MCF 10A (cell line): ENCODE measurements at regions not wholly inside any gene's neighbourhood (a gene's known extent, or its start where the extent isn't known, plus 50 kb on each side); places are given as distances from the start of the nearest gene placed in this dataset.

Source experiments
- BruUV-seq: library from RNA; stranded (reverse); fragments of 400-500 nt; replicated peaks from 2 replicates; lab custom pipeline; 2021; lab: Mats Ljungman, UMichigan
- CTCF ChIA-PET: fragments of 300-600 bp; sonication (Branson Sonifier 250); formaldehyde crosslinking; extraction: SDS; loops from one replicate; lab custom pipeline; 2021; ENCODE audit warnings: antibody characterized with exemption, inconsistent platforms; lab: Yijun Ruan, JAX
- POLR2A ChIA-PET: fragments of 300-600, 350-650 bp; sonication (Branson Sonifier 250); formaldehyde crosslinking; extraction: SDS; loops from one replicate; lab custom pipeline; 2020; ENCODE audit warnings: antibody characterized with exemption, inconsistent platforms; lab: Yijun Ruan, JAX
- DNase-seq: peaks from one replicate; pipeline ENCODE4 v3.0.0-alpha.2; 2018; ENCODE audit not compliant: unreplicated experiment
- H3K27ac Mint-ChIP-seq: one replicate; pipeline ENCODE4 v1.8.0; 2022; ENCODE audit warnings: mild to moderate bottlenecking, low read depth, mixed read lengths; ENCODE audit not compliant: unreplicated experiment
- H3K27me3 Mint-ChIP-seq: one replicate; pipeline ENCODE4 v1.8.0; 2022; ENCODE audit warnings: mixed read lengths; ENCODE audit not compliant: insufficient read depth, unreplicated experiment
- H3K36me3 Mint-ChIP-seq: one replicate; pipeline ENCODE4 v1.8.0; 2022; ENCODE audit warnings: mild to moderate bottlenecking, moderate library complexity, mixed read lengths; ENCODE audit not compliant: insufficient read depth, unreplicated experiment
- H3K4me1 Mint-ChIP-seq: one replicate; pipeline ENCODE4 v1.8.0; 2022; ENCODE audit warnings: mixed read lengths; ENCODE audit not compliant: insufficient read depth, unreplicated experiment
- H3K4me3 Mint-ChIP-seq: one replicate; pipeline ENCODE4 v1.8.0; 2022; ENCODE audit warnings: mild to moderate bottlenecking, moderate library complexity, mixed read lengths; ENCODE audit not compliant: unreplicated experiment
- H3K9me3 Mint-ChIP-seq: one replicate; pipeline ENCODE4 v1.8.0; 2022; ENCODE audit warnings: mixed read lengths; ENCODE audit not compliant: unreplicated experiment
- CTCF ChIP-seq: fragments of 200-600 bp; IDR thresholded peaks from one replicate; pipeline ENCODE4 v1.8.0; 2022; ENCODE audit warnings: antibody characterized with exemption, mild to moderate bottlenecking; ENCODE audit not compliant: unreplicated experiment
- intact Hi-C: fragments of 100-400 bp; cut with micrococcal nuclease; formaldehyde crosslinking; loops from 2 replicates; pipeline ENCODE4 v1.14.1; 2022

GRCh38 chr2:175454953-175455389, 273.5 kb upstream of the ATP5MC3 start:
- ChIA-PET POLR2A (no interaction called here), CTCF (interaction anchor here (0.6 kb wide), 1 partner anchor 26 kb away, joined by 3 read pairs; no protein-coding TSS in a partner anchor)
- Mint-ChIP-seq H3K27ac (no peak overlapping the region), H3K27me3 (no peaks in the 10 kb centered on the region), H3K9me3 (no peaks in the 10 kb centered on the region), H3K4me3 (no peak overlapping the region), H3K4me1 (no peaks in the 10 kb centered on the region), H3K36me3 (no peaks in the 10 kb centered on the region)
- intact Hi-C loops = no loop called here
- DNase-seq = no peak
- TF ChIP-seq CTCF = no peak
- BruUV-seq = no TSS peak

- no peaks in the 10 kb centered on the region for H3K9me3 Mint-ChIP-seq
- DNase-seq = no peak
- POLR2A ChIA-PET = no interaction called here
- no peak for TF ChIP-seq CTCF
- no peaks in the 10 kb centered on the region for H3K4me1 Mint-ChIP-seq
- no peak overlapping the region for H3K4me3 Mint-ChIP-seq
- BruUV-seq = no TSS peak
- H3K27me3 Mint-ChIP-seq = no peaks in the 10 kb centered on the region
- intact Hi-C loops = no loop called here
- H3K27ac Mint-ChIP-seq = no peak overlapping the region
- CTCF ChIA-PET = interaction anchor here (0.6 kb wide), 1 partner anchor 204 kb away, joined by 3 read pairs; no protein-coding TSS in a partner anchor
- H3K36me3 Mint-ChIP-seq = no peaks in the 10 kb centered on the region
Observed at GRCh38 chr2:175450029-175450760, 268.7 kb upstream of the ATP5MC3 start.

GRCh38 chr2:175449616-175450015, 268.1 kb upstream of the ATP5MC3 start:
- intact Hi-C loops = no loop called here
- Mint-ChIP-seq H3K27ac (no peak overlapping the region), H3K27me3 (no peaks in the 10 kb centered on the region), H3K4me1 (no peaks in the 10 kb centered on the region), H3K4me3 (no peak overlapping the region), H3K36me3 (no peaks in the 10 kb centered on the region), H3K9me3 (no peaks in the 10 kb centered on the region)
- DNase-seq = no peak
- CTCF ChIA-PET = no interaction called here
- no peak for TF ChIP-seq CTCF
- no TSS peak for BruUV-seq
- POLR2A ChIA-PET = no interaction called here

- Mint-ChIP-seq H3K9me3 (no peaks in the 10 kb centered on the region), H3K4me1 (peaks cover 6% of the 10 kb centered on the region), H3K36me3 (no peaks in the 10 kb centered on the region), H3K27ac (no peak overlapping the region), H3K4me3 (no peak overlapping the region), H3K27me3 (peaks cover 18% of the 10 kb centered on the region)
- CTCF ChIA-PET = no interaction called here
- POLR2A ChIA-PET = no interaction called here
- no peak for TF ChIP-seq CTCF
- no TSS peak for BruUV-seq
- DNase-seq = no peak
- intact Hi-C loops = no loop called here
Observed at GRCh38 chr2:175446201-175446600, 264.7 kb upstream of the ATP5MC3 start.
